ENCODE measurements at regions not wholly inside any gene's neighbourhood (a gene's known extent, or its start where the extent isn't known, plus 50 kb on each side); places are given as distances from the start of the nearest gene placed in this dataset.

GRCh38 chr5:52419357-52419756, 368.4 kb upstream of the ITGA1 start:
- no peak overlapping the region for H3K4me3 ChIP-seq (ENCODE audit: low read depth, low read length)
- no peak for TF ChIP-seq CTCF (IDR thresholded peaks at IDR 0.05; ENCODE audit: insufficient read depth, low read length, missing control alignments)
- ChIA-PET CTCF (no interaction called here), POLR2A (no interaction called here)
- DNase-seq (ENCODE audit: low read depth, low spot score), result no peak

GRCh38 chr5:52427615-52428014, 360.1 kb upstream of the ITGA1 start:
- ChIA-PET POLR2A (no interaction called here), CTCF (no interaction called here)
- H3K4me3 ChIP-seq (ENCODE audit: low read depth, low read length), result no peak overlapping the region
- no peak for TF ChIP-seq CTCF (IDR thresholded peaks at IDR 0.05; ENCODE audit: insufficient read depth, low read length, missing control alignments)
- no peak for DNase-seq (ENCODE audit: low read depth, low spot score)

GRCh38 chr5:52428977-52429489, 358.7 kb upstream of the ITGA1 start:
- POLR2A ChIA-PET, result no interaction called here
- CTCF ChIA-PET, result no interaction called here

GRCh38 chr5:52441768-52442167, 345.9 kb upstream of the ITGA1 start:
- H3K4me3 ChIP-seq (ENCODE audit: low read depth, low read length), result no peak overlapping the region
- ChIA-PET POLR2A (no interaction called here), CTCF (interaction anchor here (0.6 kb wide), 1 partner anchor 844 kb away, joined by 3 read pairs; no protein-coding TSS in a partner anchor)
- no peak for TF ChIP-seq CTCF (IDR thresholded peaks at IDR 0.05; ENCODE audit: insufficient read depth, low read length, missing control alignments)
- DNase-seq (ENCODE audit: low read depth, low spot score), result no peak

More at GRCh38 chr5:52428977-52429489, 358.7 kb upstream of the ITGA1 start:
- H3K4me3 ChIP-seq (ENCODE audit: low read depth, low read length), result no peak overlapping the region
- DNase-seq (ENCODE audit: low read depth, low spot score), result no peak
- TF ChIP-seq CTCF (IDR thresholded peaks at IDR 0.05; ENCODE audit: insufficient read depth, low read length, missing control alignments), result no peak

- ChIA-PET CTCF (no interaction called here), POLR2A (no interaction called here)
- DNase-seq (ENCODE audit: low read depth, low spot score), result no peak
- no peak overlapping the region for H3K4me3 ChIP-seq (ENCODE audit: low read depth, low read length)
- no peak for TF ChIP-seq CTCF (IDR thresholded peaks at IDR 0.05; ENCODE audit: insufficient read depth, low read length, missing control alignments)
These were observed 344.5 kb upstream of the ITGA1 start for GRCh38 chr5:52443187-52443586.

GRCh38 chr5:52448111-52448510, 339.6 kb upstream of the ITGA1 start:
- CTCF ChIA-PET, result no interaction called here
- no peak for DNase-seq (ENCODE audit: low read depth, low spot score)
- POLR2A ChIA-PET, result no interaction called here
- H3K4me3 ChIP-seq (ENCODE audit: low read depth, low read length), result no peak overlapping the region
- no peak for TF ChIP-seq CTCF (IDR thresholded peaks at IDR 0.05; ENCODE audit: insufficient read depth, low read length, missing control alignments)
